ENCODE measurements at regions not wholly inside any gene's neighbourhood (a gene's known extent, or its start where the extent isn't known, plus 50 kb on each side); places are given as distances from the start of the nearest gene placed in this dataset.

DNA sequence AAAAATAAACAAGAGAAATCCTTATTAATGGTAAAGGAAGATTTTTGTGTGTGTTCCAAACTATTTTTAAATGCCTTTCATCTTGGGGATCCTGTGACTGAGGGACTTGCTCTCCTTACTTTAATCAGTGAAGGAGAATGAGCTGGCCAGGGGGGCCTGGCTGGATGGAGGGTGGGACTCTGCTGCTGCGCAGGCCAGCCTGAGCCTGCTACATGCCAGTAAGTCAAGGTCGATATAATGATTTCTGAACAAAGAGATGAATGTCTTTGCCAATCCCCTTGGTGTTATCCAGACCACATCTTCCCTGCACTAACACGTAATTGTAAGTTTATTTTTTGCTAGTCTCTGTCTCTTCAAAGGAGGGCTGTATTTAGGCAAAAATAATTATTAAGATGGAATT lies 1679.2 kb upstream of the TENM3 start:
- DNase-seq (ENCODE audit: low spot score) = no peak
- ATAC-seq = no peak
- no TSS peak for BruUV-seq (replicated peaks)
- no peak for FAIRE-seq
- no peaks in the 10 kb centered on the region for H3K9me3 ChIP-seq (ENCODE audit: low read length)
- no peaks in the 10 kb centered on the region for H3K4me1 ChIP-seq (ENCODE audit: insufficient read depth, low read length)
- in situ Hi-C loops (cut with HindIII; ENCODE audit: extremely low pct_ligation_motif_present, low pct_unique_long_range_greater_than_20kb) = no loop called here
- H3K4me3 ChIP-seq (replicated peaks in 1 of 3; ENCODE audit: insufficient read depth in 1 of 3, low read depth in 2 of 3, low read length in 3 of 3) = no peak overlapping the region
- TF ChIP-seq NFE2L1 (CRISPR knock-in tag; IDR thresholded peaks at IDR 0.05; ENCODE audit: borderline replicate concordance) = no peak
- TF ChIP-seq, protein P1, sequence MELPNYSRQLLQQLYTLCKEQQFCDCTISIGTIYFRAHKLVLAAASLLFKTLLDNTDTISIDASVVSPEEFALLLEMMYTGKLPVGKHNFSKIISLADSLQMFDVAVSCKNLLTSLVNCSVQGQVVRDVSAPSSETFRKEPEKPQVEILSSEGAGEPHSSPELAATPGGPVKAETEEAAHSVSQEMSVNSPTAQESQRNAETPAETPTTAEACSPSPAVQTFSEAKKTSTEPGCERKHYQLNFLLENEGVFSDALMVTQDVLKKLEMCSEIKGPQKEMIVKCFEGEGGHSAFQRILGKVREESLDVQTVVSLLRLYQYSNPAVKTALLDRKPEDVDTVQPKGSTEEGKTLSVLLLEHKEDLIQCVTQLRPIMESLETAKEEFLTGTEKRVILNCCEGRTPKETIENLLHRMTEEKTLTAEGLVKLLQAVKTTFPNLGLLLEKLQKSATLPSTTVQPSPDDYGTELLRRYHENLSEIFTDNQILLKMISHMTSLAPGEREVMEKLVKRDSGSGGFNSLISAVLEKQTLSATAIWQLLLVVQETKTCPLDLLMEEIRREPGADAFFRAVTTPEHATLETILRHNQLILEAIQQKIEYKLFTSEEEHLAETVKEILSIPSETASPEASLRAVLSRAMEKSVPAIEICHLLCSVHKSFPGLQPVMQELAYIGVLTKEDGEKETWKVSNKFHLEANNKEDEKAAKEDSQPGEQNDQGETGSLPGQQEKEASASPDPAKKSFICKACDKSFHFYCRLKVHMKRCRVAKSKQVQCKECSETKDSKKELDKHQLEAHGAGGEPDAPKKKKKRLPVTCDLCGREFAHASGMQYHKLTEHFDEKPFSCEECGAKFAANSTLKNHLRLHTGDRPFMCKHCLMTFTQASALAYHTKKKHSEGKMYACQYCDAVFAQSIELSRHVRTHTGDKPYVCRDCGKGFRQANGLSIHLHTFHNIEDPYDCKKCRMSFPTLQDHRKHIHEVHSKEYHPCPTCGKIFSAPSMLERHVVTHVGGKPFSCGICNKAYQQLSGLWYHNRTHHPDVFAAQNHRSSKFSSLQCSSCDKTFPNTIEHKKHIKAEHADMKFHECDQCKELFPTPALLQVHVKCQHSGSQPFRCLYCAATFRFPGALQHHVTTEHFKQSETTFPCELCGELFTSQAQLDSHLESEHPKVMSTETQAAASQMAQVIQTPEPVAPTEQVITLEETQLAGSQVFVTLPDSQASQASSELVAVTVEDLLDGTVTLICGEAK (IDR thresholded peaks at IDR 0.05) = no peak
- TF ChIP-seq, protein P1 (CRISPR knock-in tag; IDR thresholded peaks at IDR 0.05) = no peak
- TF ChIP-seq MTA1 (CRISPR knock-in tag; IDR thresholded peaks at IDR 0.05; ENCODE audit: borderline replicate concordance) = no peak
- no peak for TF ChIP-seq ZNF788 (CRISPR knock-in tag; IDR thresholded peaks at IDR 0.05; ENCODE audit: borderline replicate concordance)
- no peak for TF ChIP-seq MIER2 (CRISPR knock-in tag; IDR thresholded peaks at IDR 0.05)
- TF ChIP-seq MAFF (IDR thresholded peaks at IDR 0.05; ENCODE audit: low read depth, low read length) = no peak
- TF ChIP-seq ZNF224 (CRISPR knock-in tag; IDR thresholded peaks at IDR 0.05) = no peak
- no peak overlapping the region for H3K4me2 ChIP-seq (ENCODE audit: low read depth, low read length)
- no peaks in the 10 kb centered on the region for H4K20me1 ChIP-seq (ENCODE audit: insufficient read depth, low read length)
- WGBS (ENCODE audit: low lambda C conversion rate) = 0% methylated on average over 3 of the region's 3 CpGs
- no peaks in the 10 kb centered on the region for H3K27me3 ChIP-seq (ENCODE audit: control insufficient read depth in 1 of 2, insufficient read depth in 2 of 2, low read length in 2 of 2)
- ChIA-PET POLR2A (no interaction called here), CTCF (ENCODE audit: low intra/inter-chr PET ratio, low total read pairs) (no interaction called here)
- H2AFZ ChIP-seq (ENCODE audit: low read length) = no peak overlapping the region
- no peaks in the 10 kb centered on the region for H3K36me3 ChIP-seq (replicated peaks in 1 of 2; ENCODE audit: control insufficient read depth in 1 of 2, insufficient read depth in 2 of 2, low read length in 2 of 2)
- intact Hi-C loops (cut with micrococcal nuclease; ENCODE audit: unreplicated experiment) = no loop called here
- no peak overlapping the region for H3K9ac ChIP-seq (ENCODE audit: insufficient read depth, low read depth, low read length)
- H3K27ac ChIP-seq (ENCODE audit: extremely low read length, insufficient read depth, low read length) = no peak overlapping the region
- no peaks in the 10 kb centered on the region for H3K79me2 ChIP-seq (ENCODE audit: insufficient read depth, low read length)

Measured in HepG2 (cell line).